RWPE2 (cell line): ENCODE measurements at regions not wholly inside any gene's neighbourhood (a gene's known extent, or its start where the extent isn't known, plus 50 kb on each side); places are given as distances from the start of the nearest gene placed in this dataset.
A peak's percentile ranks its signal among the peaks of the same experiment; 100 is the strongest.
"Not testable (repeated sequence)": the region's sequence is repeated elsewhere in the genome, so short reads cannot be mapped to it uniquely, and the experiment has no call there.

Source experiments
- ATAC-seq: fragments of 200-7000 bp; cut with Tn5 transposase; 3 replicates; pipeline ENCODE4 v1.9.1; 2021; ENCODE audit warnings: low read depth
- DNase-seq: peaks from one replicate; pipeline ENCODE4 v3.0.0-alpha.2; 2020; ENCODE audit warnings: low spot score
- H3K27ac ChIP-seq: fragments of 450-650 bp; 2 replicates; pipeline ENCODE4 v1.5.1; 2017; ENCODE audit warnings: mild to moderate bottlenecking; ENCODE audit not compliant: poor library complexity, severe bottlenecking
- H3K27me3 ChIP-seq: fragments of 250-450 bp; sonication (Bioruptor Pico); 2 replicates; pipeline ENCODE4 v1.5.1; 2021; ENCODE audit warnings: mild to moderate bottlenecking, moderate library complexity; ENCODE audit not compliant: insufficient read depth, poor library complexity, severe bottlenecking
- H3K36me3 ChIP-seq: fragments of 250-450 bp; sonication (Bioruptor Pico); 2 replicates; pipeline ENCODE4 v1.5.1; 2020; ENCODE audit warnings: low read depth, mild to moderate bottlenecking, moderate library complexity
- H3K4me1 ChIP-seq: fragments of 250-450 bp; sonication (Bioruptor Pico); 2 replicates; pipeline ENCODE4 v1.5.1; 2021; ENCODE audit warnings: mild to moderate bottlenecking, moderate library complexity; ENCODE audit not compliant: insufficient read depth, poor library complexity, severe bottlenecking
- H3K4me3 ChIP-seq: fragments of 250-450 bp; sonication (Bioruptor Pico); 2 replicates; pipeline ENCODE4 v1.5.1; 2021; ENCODE audit warnings: mild to moderate bottlenecking, moderate library complexity; ENCODE audit not compliant: severe bottlenecking
- H3K9me3 ChIP-seq: fragments of 250-450 bp; sonication (Bioruptor Pico); 2 replicates; pipeline ENCODE4 v1.5.1; 2021; ENCODE audit warnings: mild to moderate bottlenecking, moderate library complexity; ENCODE audit not compliant: severe bottlenecking

DNA sequence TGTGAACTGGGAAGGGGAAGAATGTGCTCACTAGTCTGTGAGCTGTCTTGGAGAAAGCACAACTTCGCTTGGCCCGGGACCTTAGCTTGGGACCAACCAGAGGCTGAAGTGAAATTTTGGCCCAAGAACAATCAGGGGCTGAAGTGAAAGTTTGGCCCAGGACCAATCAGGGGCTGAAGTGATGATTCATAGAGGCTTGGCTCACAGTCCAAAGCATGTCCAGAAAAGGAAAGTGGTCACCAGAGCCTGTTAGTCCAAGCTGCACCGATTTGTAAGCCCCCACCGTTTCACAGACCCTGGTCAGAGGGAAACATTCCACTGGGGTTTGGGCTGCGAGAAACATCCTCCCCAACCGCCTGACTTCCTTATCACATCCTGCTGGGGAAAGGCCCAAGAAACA, 763.3 kb downstream of the SPATA31A7 start:
- not testable (repeated sequence) for H3K27me3 ChIP-seq, ATAC-seq, H3K4me1 ChIP-seq, H3K36me3 ChIP-seq, H3K27ac ChIP-seq, H3K9me3 ChIP-seq, DNase-seq, H3K4me3 ChIP-seq

DNA sequence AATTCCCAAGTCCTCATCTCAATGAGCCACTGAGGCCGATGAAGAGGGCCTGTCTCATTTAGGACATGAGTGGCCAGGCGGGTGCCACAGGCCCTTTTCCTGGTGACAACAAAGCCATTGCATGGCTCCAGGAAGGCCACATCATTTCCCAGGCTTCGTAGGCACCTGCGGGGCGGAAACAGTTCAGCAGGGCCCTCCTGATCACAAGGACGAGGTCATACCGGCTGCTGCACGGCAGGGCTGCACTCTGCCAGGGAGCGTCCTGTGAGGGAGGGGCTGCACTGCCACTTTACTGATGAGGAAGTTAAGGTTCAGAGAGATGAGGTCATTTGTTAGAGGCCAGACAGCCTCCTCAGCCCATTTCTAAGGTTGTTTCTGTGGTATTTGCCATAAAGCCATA, 781.8 kb downstream of the SPATA31A7 start:
- not testable (repeated sequence) for H3K9me3 ChIP-seq, DNase-seq, H3K36me3 ChIP-seq, H3K27ac ChIP-seq, ATAC-seq, H3K27me3 ChIP-seq, H3K4me1 ChIP-seq, H3K4me3 ChIP-seq

DNA sequence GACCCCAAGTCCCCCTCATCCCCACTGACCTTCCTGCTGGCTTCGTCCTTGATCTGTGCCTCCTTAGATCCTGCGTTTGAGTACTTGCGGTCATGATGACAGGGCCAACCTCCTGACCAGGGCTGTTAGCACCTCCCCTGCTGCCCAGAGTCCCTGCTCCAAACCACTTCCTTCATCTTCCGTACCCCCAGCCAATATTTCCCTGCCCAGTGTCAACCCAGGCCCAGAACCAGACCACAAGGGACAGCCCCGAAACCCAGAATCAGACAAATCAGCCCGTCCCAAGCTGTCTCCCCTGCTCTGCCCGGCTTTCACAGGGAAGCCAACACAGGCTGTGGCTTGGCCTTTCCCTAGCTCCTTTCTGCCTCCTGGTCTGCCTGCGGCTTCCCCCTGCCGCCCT, 784.7 kb downstream of the SPATA31A7 start:
- H3K9me3 ChIP-seq, H3K27me3 ChIP-seq, H3K4me1 ChIP-seq, H3K27ac ChIP-seq, ATAC-seq, H3K4me3 ChIP-seq, DNase-seq, H3K36me3 ChIP-seq: not testable (repeated sequence)

DNA sequence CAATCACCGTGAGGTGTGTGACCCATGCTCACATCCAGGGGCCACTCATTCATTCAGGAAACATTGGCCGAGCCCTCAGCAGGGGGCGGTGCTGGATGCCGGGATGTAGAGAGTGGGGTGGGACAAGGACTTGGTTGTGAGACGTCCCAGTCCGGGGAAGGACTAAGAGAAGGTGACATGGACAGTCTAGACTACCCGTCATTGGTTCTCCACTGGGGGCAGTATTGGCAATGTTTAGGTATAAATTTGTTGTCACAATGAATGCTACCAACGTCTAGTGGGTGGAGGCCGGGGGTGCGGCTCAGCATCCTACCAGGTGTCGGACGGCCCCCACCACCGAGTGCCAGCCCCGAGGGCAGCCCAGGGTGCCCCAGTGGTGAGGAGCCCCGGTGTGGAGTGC, 786.5 kb downstream of the SPATA31A7 start:
- H3K4me3 ChIP-seq, ATAC-seq, H3K36me3 ChIP-seq, DNase-seq, H3K4me1 ChIP-seq, H3K9me3 ChIP-seq, H3K27me3 ChIP-seq, H3K27ac ChIP-seq: not testable (repeated sequence)

DNA sequence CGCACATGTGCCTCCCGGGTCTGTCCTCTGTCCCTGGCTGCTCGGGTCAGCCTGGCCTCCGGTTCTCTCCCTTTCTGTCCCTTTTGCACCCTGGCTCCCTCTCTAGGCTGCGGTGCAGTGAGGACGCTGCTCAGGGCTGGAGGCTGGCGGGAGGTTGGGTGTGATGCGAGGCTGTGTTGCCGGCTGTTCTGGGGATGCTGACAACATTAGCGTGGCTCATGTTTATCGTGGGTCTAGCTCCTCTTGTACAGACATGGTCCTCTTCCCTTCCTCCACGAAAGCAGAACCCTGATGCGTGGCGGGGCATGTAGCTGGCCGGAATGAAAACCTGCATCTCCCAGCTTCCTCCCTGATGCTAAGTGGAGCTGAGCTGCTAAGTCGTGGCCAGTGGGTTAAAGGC, 792.9 kb downstream of the SPATA31A7 start:
- H3K9me3 ChIP-seq, H3K4me1 ChIP-seq, H3K27ac ChIP-seq, ATAC-seq, DNase-seq, H3K4me3 ChIP-seq, H3K36me3 ChIP-seq, H3K27me3 ChIP-seq: not testable (repeated sequence)

DNA sequence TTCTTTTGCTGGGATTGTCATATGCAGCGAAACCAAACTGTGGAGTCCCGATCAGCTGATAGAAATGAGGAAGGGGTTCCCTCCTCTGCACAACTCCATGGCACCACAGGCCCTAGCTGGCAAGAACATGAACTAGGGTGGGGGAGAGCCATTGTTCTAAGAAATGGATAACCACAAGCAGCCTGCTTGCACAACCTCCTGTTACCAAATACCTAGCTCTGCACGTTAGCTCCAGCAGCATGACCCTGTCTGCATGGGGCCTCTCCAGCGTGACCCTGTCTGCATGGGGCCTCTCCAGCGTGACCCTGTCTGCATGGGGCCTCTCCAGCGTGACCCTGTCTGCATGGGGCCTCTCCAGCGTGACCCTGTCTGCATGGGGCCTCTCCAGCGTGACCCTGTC, 793.6 kb downstream of the SPATA31A7 start:
- H3K9me3 ChIP-seq, H3K4me1 ChIP-seq, H3K36me3 ChIP-seq, H3K27me3 ChIP-seq, ATAC-seq, DNase-seq, H3K4me3 ChIP-seq, H3K27ac ChIP-seq: not testable (repeated sequence)

DNA sequence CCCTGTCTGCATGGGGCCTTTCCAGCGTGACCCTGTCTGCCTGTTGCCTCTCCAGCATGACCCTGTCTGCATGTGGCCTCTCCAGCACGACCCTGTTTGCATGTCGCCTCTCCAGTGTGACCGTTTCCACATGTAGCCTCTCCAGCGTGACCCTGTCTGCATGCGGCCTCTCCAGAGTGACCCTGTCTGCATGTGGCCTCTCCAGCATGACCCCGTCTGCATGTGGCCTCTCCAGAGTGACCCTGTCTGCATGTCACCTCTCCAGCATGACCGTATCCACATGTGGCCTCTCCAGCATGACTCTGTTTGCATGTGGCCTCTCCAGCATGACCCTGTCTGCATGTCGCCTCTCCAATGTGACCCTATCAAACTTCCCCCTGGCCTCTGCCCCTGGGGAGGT, 794.1 kb downstream of the SPATA31A7 start:
- not testable (repeated sequence) for H3K27me3 ChIP-seq, H3K9me3 ChIP-seq, H3K4me3 ChIP-seq, ATAC-seq, DNase-seq, H3K36me3 ChIP-seq, H3K4me1 ChIP-seq, H3K27ac ChIP-seq

DNA sequence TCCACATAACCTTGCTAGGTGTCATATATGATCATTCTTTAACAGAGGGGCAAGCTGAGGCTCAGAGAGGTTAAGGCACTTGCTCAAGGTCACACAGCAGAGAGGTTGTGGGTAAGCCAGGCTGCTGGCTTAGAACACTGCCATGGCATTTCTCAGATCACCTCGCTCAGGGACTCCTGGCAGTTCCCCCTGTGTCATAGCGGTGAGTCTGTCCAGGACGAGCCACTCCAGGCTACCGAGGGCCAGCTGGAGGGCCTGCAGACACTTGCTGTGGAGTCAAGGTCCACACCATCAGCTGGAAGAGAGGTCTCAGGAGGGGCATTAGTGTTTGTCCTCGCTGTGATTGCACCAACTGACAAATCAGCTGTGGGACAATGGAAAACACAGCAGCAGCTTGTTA, 794.7 kb downstream of the SPATA31A7 start:
- not testable (repeated sequence) for H3K4me3 ChIP-seq, H3K27me3 ChIP-seq, H3K9me3 ChIP-seq, H3K36me3 ChIP-seq, ATAC-seq, DNase-seq, H3K27ac ChIP-seq, H3K4me1 ChIP-seq

DNA sequence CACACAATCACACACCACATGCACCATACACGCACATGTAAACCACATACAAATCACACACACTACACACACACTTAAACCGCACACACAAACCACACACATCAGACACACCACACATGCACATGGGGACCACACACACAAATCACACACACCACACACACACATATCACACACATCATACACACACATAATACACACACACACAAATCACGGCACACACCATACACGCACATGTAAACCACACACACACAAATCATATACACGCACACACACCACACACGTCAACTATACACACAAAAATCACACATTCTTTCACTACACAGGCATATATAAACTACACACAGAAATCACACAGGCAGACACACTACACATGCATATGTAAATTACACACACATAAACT, 802.3 kb downstream of the SPATA31A7 start:
- H3K27me3 ChIP-seq, H3K4me1 ChIP-seq, H3K9me3 ChIP-seq, ATAC-seq, H3K27ac ChIP-seq, DNase-seq, H3K4me3 ChIP-seq, H3K36me3 ChIP-seq: not testable (repeated sequence)

DNA sequence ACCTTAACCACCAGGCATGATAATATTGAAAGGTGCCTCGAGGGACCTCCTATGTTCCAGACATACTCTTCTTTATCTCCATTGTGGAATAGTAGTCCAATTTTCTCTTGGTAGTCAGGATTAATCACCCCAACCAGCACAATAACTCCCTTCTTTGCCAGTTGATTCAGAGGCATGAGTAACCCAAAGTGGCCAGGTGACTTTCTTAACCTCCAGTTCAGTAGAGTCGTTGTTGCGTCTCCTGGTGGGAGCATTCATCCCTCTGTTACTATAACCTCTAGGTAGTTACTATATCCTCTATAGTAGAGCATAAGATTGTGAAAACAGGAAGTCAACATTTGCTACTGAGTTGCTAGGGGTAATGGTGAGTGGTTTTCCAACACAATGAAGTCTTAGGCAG, 842.6 kb downstream of the SPATA31A7 start:
- not testable (repeated sequence) for H3K27me3 ChIP-seq, H3K27ac ChIP-seq, H3K9me3 ChIP-seq, H3K4me1 ChIP-seq, H3K36me3 ChIP-seq, H3K4me3 ChIP-seq, DNase-seq
- peak; percentile 87 for ATAC-seq

DNA sequence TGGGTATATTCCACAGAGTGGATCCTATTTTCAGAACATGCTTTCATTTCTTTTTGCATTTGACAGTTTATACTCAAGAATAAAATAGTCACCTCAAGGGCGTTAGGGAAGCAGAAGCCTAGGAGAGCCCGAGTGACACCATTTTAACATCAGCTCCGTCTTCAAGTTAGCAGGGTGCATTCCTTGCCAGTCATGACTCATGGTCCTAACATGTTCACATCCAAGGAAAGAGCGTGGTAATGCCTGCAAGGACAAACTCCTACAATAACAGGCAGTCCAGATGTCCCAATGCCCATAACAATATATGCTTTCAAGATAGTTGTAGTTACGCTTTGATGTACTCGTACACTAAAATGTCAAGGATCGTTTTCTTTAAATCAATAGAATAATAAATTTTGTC, 848.4 kb downstream of the SPATA31A7 start:
- H3K4me1 ChIP-seq, H3K9me3 ChIP-seq, H3K27me3 ChIP-seq, H3K27ac ChIP-seq, DNase-seq, H3K4me3 ChIP-seq, H3K36me3 ChIP-seq: not testable (repeated sequence)
- ATAC-seq = peak; percentile 72

DNA sequence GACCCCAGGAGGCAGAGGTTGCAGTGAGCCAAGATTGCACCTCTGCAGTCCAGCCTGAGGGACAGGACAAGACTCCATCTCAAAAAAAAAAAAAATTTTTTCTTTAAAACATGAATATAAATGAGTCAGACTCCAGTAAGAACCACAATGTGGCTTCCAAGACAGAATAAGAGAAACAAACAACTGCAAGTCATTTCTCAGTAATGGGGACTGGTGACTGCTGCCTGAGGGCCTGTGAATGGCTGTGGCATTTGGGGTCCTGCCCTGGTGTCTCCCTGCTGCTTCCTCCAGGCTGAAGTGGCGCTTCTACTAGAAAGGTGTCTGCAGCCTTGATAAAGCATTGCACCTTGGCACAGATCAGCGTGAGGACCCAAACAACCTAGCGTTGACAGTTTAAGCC, 868.3 kb downstream of the SPATA31A7 start:
- not testable (repeated sequence) for H3K9me3 ChIP-seq, H3K36me3 ChIP-seq, H3K4me1 ChIP-seq, H3K27me3 ChIP-seq, DNase-seq, ATAC-seq, H3K4me3 ChIP-seq, H3K27ac ChIP-seq
